SK-N-SH treated with all-trans-retinoic acid at 6 μM for 48 hours (cell line): ENCODE measurements at regions not wholly inside any gene's neighbourhood (a gene's known extent, or its start where the extent isn't known, plus 50 kb on each side); places are given as distances from the start of the nearest gene placed in this dataset.

Experiments
- ARNTL ChIP-seq: fragments of 450-650 bp; formaldehyde crosslinking; IDR thresholded peaks from 2 replicates; pipeline ENCODE4 v1.5.0; 2020; ENCODE audit warnings: low read depth, mild to moderate bottlenecking, moderate library complexity, borderline replicate concordance
- OSR1 ChIP-seq: fragments of 250-450 bp; sonication (Bioruptor Pico); IDR thresholded peaks from 2 replicates; pipeline ENCODE4 v1.8.0; 2022; ENCODE audit warnings: moderate library complexity, mild to moderate bottlenecking, inconsistent platforms
- PATZ1 ChIP-seq: fragments of 250-450 bp; sonication (Bioruptor Pico); IDR thresholded peaks from 2 replicates; pipeline ENCODE4 v1.8.0; 2020; ENCODE audit warnings: mild to moderate bottlenecking, moderate library complexity, borderline replicate concordance
- POU6F1 ChIP-seq: fragments of 250-450 bp; sonication (Bioruptor Pico); IDR thresholded peaks from 2 replicates; pipeline ENCODE4 v1.8.0; 2021; ENCODE audit warnings: low read depth, mild to moderate bottlenecking, moderate library complexity, borderline replicate concordance
- RARB ChIP-seq: fragments of 250-450 bp; sonication (Bioruptor Pico); IDR thresholded peaks from 2 replicates; pipeline ENCODE4 v1.8.0; 2021; ENCODE audit warnings: mild to moderate bottlenecking, moderate library complexity
- ZC3H10 ChIP-seq: fragments of 250-450 bp; sonication (Bioruptor Pico); IDR thresholded peaks from 2 replicates; pipeline ENCODE4 v1.5.1; 2021; ENCODE audit warnings: mild to moderate bottlenecking, moderate library complexity
- ZFP3 ChIP-seq: fragments of 250-450 bp; sonication (Bioruptor Pico); IDR thresholded peaks from 2 replicates; pipeline ENCODE4 v1.5.0; 2020; ENCODE audit warnings: mild to moderate bottlenecking, moderate library complexity
- ZFP30 ChIP-seq: fragments of 450-650 bp; formaldehyde crosslinking; IDR thresholded peaks from 2 replicates; pipeline ENCODE4 v1.5.0; 2022; ENCODE audit warnings: mild to moderate bottlenecking, moderate library complexity
- ZNF565 ChIP-seq: fragments of 450-650 bp; formaldehyde crosslinking; conservative IDR thresholded peaks from 2 replicates; pipeline ENCODE4 v1.5.0; 2020; ENCODE audit warnings: low read depth, mild to moderate bottlenecking, moderate library complexity
- ZNF8 ChIP-seq: fragments of 450-650 bp; formaldehyde crosslinking; IDR thresholded peaks from 2 replicates; pipeline ENCODE4 v1.5.0; 2020; ENCODE audit warnings: mild to moderate bottlenecking, moderate library complexity

DNA sequence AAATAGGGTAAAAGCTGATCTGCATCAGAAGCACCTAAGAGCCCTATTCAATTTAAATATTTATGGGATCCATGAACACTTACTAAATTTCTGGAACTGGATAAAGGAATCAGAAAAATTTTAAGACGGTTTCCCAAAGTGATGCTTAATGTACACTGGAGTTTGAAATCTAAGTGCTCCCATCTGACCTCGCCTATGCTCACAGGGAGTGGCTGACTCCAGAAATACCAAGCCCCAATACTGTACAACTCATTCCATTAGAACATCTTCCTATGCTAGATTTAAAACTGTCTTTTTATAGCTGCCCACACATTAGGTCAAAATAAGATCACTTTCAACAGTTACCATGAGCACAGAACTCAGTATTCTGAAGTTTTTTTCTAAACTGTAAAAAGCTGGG, 1214.6 kb downstream of the CDH11 start:
- TF ChIP-seq ZNF8 (CRISPR knock-in tag) (no peak), ZFP30 (CRISPR knock-in tag) (no peak), ZC3H10 (CRISPR knock-in tag) (no peak), RARB (CRISPR knock-in tag) (no peak), OSR1 (CRISPR knock-in tag) (no peak), ZFP3 (CRISPR knock-in tag) (no peak), ARNTL (CRISPR knock-in tag) (no peak), PATZ1 (CRISPR knock-in tag) (no peak), ZNF565 (no peak), POU6F1 (CRISPR knock-in tag) (no peak)
